ENCODE measurements at regions not wholly inside any gene's neighbourhood (a gene's known extent, or its start where the extent isn't known, plus 50 kb on each side); places are given as distances from the start of the nearest gene placed in this dataset.

DNA sequence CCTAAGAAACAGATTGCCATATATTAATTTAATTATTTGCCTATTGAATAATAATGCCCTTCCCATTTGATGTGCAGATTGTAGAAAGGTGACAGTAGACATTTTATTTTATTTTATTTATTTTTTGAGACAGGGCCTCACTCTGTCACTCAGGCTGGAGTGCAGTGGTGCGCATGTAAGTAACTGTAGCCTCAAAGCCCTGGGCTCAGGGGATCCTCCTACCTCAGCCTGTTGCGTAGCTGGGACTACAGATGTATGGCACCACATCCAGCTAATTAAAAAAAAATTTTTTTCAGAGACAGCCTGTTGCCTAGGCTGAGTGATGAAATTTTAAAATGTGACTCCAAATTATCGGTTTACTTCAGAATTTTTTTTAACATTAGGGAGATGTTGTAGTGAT, 1110.0 kb upstream of the EEF2KMT start:
- TF ChIP-seq EZH2phosphoT487 (IDR thresholded peaks at IDR 0.05; ENCODE audit: unreplicated experiment) (no peak), CREB1 (CRISPR knock-in tag; IDR thresholded peaks at IDR 0.05; ENCODE audit: low read depth) (no peak), EZH2 (IDR thresholded peaks at IDR 0.05; ENCODE audit: low read depth, unreplicated experiment) (no peak), JUNB (IDR thresholded peaks at IDR 0.05; ENCODE audit: unreplicated experiment) (no peak), POLR2AphosphoS5 (IDR thresholded peaks at IDR 0.05; ENCODE audit: low read depth) (no peak), STAT1 (IDR thresholded peaks at IDR 0.05; ENCODE audit: unreplicated experiment) (no peak), NANOG (IDR thresholded peaks at IDR 0.05; ENCODE audit: borderline replicate concordance) (no peak)
- TF ChIP-seq, protein P1, sequence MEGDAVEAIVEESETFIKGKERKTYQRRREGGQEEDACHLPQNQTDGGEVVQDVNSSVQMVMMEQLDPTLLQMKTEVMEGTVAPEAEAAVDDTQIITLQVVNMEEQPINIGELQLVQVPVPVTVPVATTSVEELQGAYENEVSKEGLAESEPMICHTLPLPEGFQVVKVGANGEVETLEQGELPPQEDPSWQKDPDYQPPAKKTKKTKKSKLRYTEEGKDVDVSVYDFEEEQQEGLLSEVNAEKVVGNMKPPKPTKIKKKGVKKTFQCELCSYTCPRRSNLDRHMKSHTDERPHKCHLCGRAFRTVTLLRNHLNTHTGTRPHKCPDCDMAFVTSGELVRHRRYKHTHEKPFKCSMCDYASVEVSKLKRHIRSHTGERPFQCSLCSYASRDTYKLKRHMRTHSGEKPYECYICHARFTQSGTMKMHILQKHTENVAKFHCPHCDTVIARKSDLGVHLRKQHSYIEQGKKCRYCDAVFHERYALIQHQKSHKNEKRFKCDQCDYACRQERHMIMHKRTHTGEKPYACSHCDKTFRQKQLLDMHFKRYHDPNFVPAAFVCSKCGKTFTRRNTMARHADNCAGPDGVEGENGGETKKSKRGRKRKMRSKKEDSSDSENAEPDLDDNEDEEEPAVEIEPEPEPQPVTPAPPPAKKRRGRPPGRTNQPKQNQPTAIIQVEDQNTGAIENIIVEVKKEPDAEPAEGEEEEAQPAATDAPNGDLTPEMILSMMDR (conservative IDR thresholded peaks at IDR 0.05; ENCODE audit: low read depth in 2 of 2), result no peak
- TF ChIP-seq, protein P2, sequence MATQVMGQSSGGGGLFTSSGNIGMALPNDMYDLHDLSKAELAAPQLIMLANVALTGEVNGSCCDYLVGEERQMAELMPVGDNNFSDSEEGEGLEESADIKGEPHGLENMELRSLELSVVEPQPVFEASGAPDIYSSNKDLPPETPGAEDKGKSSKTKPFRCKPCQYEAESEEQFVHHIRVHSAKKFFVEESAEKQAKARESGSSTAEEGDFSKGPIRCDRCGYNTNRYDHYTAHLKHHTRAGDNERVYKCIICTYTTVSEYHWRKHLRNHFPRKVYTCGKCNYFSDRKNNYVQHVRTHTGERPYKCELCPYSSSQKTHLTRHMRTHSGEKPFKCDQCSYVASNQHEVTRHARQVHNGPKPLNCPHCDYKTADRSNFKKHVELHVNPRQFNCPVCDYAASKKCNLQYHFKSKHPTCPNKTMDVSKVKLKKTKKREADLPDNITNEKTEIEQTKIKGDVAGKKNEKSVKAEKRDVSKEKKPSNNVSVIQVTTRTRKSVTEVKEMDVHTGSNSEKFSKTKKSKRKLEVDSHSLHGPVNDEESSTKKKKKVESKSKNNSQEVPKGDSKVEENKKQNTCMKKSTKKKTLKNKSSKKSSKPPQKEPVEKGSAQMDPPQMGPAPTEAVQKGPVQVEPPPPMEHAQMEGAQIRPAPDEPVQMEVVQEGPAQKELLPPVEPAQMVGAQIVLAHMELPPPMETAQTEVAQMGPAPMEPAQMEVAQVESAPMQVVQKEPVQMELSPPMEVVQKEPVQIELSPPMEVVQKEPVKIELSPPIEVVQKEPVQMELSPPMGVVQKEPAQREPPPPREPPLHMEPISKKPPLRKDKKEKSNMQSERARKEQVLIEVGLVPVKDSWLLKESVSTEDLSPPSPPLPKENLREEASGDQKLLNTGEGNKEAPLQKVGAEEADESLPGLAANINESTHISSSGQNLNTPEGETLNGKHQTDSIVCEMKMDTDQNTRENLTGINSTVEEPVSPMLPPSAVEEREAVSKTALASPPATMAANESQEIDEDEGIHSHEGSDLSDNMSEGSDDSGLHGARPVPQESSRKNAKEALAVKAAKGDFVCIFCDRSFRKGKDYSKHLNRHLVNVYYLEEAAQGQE (IDR thresholded peaks at IDR 0.05; ENCODE audit: unreplicated experiment), result no peak
